ENCODE measurements at regions not wholly inside any gene's neighbourhood (a gene's known extent, or its start where the extent isn't known, plus 50 kb on each side); places are given as distances from the start of the nearest gene placed in this dataset.

DNA sequence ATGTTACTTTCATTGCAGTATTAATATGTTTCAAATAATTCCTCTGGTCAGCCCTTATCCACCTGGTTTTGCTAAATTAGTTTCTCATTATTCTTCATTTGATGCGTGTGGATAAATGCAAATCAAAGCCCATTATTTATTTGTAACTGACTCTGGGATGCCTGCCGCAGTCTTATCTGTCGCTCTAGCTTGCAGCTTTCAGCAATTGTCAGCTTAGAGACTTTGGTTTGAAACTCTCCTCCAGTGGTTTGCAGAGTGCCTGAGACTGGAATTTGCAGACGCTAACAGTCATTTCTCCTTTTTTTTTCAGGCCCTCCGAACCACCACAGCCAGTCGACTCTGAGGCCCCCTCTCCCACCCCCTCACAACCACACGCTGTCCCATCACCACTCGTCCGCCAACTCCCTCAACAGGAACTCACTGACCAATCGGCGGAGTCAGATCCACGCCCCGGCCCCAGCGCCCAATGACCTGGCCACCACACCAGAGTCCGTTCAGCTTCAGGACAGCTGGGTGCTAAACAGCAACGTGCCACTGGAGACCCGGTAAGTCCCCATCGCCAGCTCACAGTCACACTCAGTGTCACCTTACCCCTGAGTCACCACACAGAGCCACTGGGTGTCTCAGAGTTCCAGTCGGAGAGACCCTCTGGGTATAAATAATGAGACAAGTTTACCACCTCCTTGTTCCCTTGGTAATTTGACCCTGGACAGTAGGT lies 339.0 kb upstream of the WWC1 start:
- ATAC-seq = no peak
- WGBS (ENCODE audit: insufficient coverage, low coverage, low lambda C conversion rate, missing lambda C conversion rate) = 78% methylated on average over 9 of the region's 19 CpGs

DNA sequence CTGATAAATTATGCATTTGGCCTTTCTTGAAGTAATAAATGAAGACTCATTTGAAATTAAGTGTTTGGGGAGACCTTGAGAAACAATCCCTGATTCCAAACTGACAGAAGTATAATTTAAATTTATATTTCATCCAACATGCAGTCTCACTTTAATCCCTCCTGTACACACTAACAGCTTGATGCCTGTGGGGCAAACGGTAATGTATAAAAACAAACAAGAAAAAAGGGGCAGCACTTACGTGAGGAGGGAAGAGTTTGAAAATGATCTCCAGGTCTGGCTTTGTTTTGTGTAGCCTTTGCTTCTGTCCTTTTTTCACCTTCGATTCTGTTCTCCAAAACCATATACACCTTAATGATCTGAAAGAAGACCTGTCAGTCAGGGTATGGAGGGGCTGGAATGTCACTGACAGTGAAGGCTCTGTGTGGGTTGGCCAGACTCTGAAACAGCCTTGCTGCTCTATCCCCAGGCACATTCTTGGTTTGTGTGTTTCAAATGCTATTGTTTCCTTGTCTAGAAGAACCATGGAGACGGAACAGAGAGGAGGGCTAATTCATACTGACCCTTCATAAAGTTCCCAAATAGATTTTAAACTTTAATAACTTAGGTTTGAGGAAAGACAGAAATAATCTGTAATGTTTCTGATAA lies 338.2 kb upstream of the WWC1 start:
- Histone ChIP-seq H3K27ac (no peak overlapping the region), H3K9me3 (no peaks in the 10 kb centered on the region), H3K27me3 (no peaks in the 10 kb centered on the region), H3K4me1 (no peaks in the 10 kb centered on the region), H3K36me3 (no peaks in the 10 kb centered on the region), H3K4me3 (no peak overlapping the region)
- DNase-seq (no peak), ATAC-seq (no peak)
- 67% methylated on average over 4 of the region's 4 CpGs for WGBS (ENCODE audit: insufficient coverage, low coverage, low lambda C conversion rate, missing lambda C conversion rate)
- TF ChIP-seq POLR2A (IDR thresholded peaks at IDR 0.05) = no peak
- TF ChIP-seq, protein P1, sequence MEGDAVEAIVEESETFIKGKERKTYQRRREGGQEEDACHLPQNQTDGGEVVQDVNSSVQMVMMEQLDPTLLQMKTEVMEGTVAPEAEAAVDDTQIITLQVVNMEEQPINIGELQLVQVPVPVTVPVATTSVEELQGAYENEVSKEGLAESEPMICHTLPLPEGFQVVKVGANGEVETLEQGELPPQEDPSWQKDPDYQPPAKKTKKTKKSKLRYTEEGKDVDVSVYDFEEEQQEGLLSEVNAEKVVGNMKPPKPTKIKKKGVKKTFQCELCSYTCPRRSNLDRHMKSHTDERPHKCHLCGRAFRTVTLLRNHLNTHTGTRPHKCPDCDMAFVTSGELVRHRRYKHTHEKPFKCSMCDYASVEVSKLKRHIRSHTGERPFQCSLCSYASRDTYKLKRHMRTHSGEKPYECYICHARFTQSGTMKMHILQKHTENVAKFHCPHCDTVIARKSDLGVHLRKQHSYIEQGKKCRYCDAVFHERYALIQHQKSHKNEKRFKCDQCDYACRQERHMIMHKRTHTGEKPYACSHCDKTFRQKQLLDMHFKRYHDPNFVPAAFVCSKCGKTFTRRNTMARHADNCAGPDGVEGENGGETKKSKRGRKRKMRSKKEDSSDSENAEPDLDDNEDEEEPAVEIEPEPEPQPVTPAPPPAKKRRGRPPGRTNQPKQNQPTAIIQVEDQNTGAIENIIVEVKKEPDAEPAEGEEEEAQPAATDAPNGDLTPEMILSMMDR (IDR thresholded peaks at IDR 0.05) = no peak
- intact Hi-C loops (cut with DNase I) = no loop called here

More for the DNA sequence above, 339.0 kb upstream of the WWC1 start:
- no peaks in the 10 kb centered on the region for H3K4me1 ChIP-seq
- TF ChIP-seq, protein P1 (IDR thresholded peaks at IDR 0.05) = no peak
- no peak for TF ChIP-seq POLR2A (IDR thresholded peaks at IDR 0.05)
- intact Hi-C loops (cut with DNase I) = no loop called here
- no peak overlapping the region for H3K4me3 ChIP-seq
- H3K9me3 ChIP-seq = no peaks in the 10 kb centered on the region
- H3K36me3 ChIP-seq = no peaks in the 10 kb centered on the region
- no peak for DNase-seq
- no peak overlapping the region for H3K27ac ChIP-seq
- H3K27me3 ChIP-seq = no peaks in the 10 kb centered on the region

DNA sequence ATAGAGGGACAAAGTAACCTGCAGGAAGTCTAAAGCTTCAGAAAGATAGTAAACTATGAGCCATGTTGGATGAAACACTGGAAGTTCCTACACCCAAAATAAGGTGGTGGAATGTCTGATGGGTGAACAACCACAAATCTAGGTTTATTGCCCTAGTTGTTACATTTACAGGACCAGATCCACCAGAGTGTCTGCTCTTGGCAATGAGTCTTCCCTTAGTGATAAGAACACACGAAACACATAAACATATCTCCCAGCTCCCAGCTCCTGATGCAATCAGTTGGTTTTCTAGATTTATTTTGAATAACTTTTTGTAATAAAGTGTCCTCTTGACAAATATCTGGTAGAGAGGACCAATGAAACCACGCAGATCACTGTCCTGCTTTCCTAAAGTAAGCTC lies 329.7 kb upstream of the WWC1 start:
- Histone ChIP-seq H3K9me3 (no peaks in the 10 kb centered on the region), H3K4me3 (no peak overlapping the region), H3K27ac (no peak overlapping the region), H3K27me3 (no peaks in the 10 kb centered on the region), H3K4me1 (no peaks in the 10 kb centered on the region), H3K36me3 (no peaks in the 10 kb centered on the region)
- WGBS (ENCODE audit: insufficient coverage, low coverage, low lambda C conversion rate, missing lambda C conversion rate) = 73% methylated on average over 2 of the region's 2 CpGs
- intact Hi-C loops (cut with DNase I) = no loop called here
- no peak for DNase-seq
- no peak for ATAC-seq
- TF ChIP-seq, protein P1 (IDR thresholded peaks at IDR 0.05) = no peak
- TF ChIP-seq POLR2A (IDR thresholded peaks at IDR 0.05) = no peak

DNA sequence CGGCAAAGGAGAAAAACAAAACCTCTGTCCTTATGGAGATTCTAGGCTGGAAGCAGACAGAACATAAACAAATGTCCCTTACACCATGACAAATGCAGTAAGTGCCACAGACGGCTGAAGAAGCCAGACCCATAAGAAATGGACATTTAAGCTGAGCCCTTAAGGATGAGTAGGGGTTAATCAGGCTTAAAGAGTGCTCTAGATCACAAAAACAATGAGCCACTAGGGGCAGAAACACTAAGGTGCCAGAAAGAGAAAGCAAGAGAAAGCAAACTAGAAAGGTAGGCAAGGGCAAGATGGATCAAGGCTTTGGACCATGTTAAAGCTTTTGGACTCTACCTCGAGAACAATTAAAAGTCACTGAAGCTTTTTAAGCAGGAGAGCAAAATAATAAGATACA lies 326.9 kb upstream of the WWC1 start:
- H3K4me1 ChIP-seq = no peaks in the 10 kb centered on the region
- WGBS (ENCODE audit: insufficient coverage, low coverage, low lambda C conversion rate, missing lambda C conversion rate) = 70% methylated on average over 3 of the region's 3 CpGs
- no peak overlapping the region for H3K27ac ChIP-seq
- no peaks in the 10 kb centered on the region for H3K27me3 ChIP-seq
- DNase-seq = no peak
- no peaks in the 10 kb centered on the region for H3K36me3 ChIP-seq
- no peak overlapping the region for H3K4me3 ChIP-seq
- TF ChIP-seq, protein P1 (IDR thresholded peaks at IDR 0.05) = no peak
- no peak for TF ChIP-seq POLR2A (IDR thresholded peaks at IDR 0.05)
- intact Hi-C loops (cut with DNase I) = no loop called here
- no peaks in the 10 kb centered on the region for H3K9me3 ChIP-seq
- ATAC-seq = no peak
